SU-DHL-6 (cell line): ENCODE measurements at regions not wholly inside any gene's neighbourhood (a gene's known extent, or its start where the extent isn't known, plus 50 kb on each side); places are given as distances from the start of the nearest gene placed in this dataset.

Source experiments
- CTCF ChIP-seq: fragments of 200-600 bp; sonication (generic); IDR thresholded peaks from one replicate; pipeline ENCODE4 v1.5.1; 2017; ENCODE audit warnings: antibody characterized with exemption, mild to moderate bottlenecking, low read length, moderate library complexity; ENCODE audit not compliant: insufficient read depth, poor library complexity, severe bottlenecking
- EZH2phosphoT487 ChIP-seq: fragments of 200-600 bp; sonication (generic), shearing (Covaris generic); conservative IDR thresholded peaks from 2 replicates; pipeline ENCODE4 v1.6.1; 2018; ENCODE audit warnings: mild to moderate bottlenecking, antibody characterized with exemption, low read length, moderate library complexity, mixed read lengths

- no peak for TF ChIP-seq CTCF
- no peak for TF ChIP-seq EZH2phosphoT487
Measured at GRCh38 chr11:134761926-134762247, 349.8 kb upstream of the B3GAT1 start.
